Tibial artery (tissue), 4 donors: ENCODE measurements at regions not wholly inside any gene's neighbourhood (a gene's known extent, or its start where the extent isn't known, plus 50 kb on each side); places are given as distances from the start of the nearest gene placed in this dataset.

ENCODE experiments used
- DNase-seq, 2 donors: peaks; one replicate each; pipeline ENCODE4 v3.0.0-alpha.2; 2019
- H3K27ac ChIP-seq, 2 donors: fragments of 200-600 bp; sonication (generic) in 1 of 2; 1 replicate in 1 of 2; 2 replicates in 1 of 2; pipeline ENCODE4 v1.5.1; 2018 to 2019; ENCODE audit warnings: mild to moderate bottlenecking in 1 of 2
- H3K27me3 ChIP-seq, 2 donors: fragments of 200-600 bp; sonication (generic) in 1 of 2; one replicate each; pipeline versions ENCODE4 v1.5.1 to v1.6.0; 2016 to 2019
- H3K36me3 ChIP-seq, 3 donors: fragments of 200-600 bp; sonication (generic) in 2 of 3; one replicate each; pipeline ENCODE4 v1.5.1; 2016 to 2019; ENCODE audit warnings: mild to moderate bottlenecking in 2 of 3
- H3K4me1 ChIP-seq, 4 donors: fragments of 200-600 bp; sonication (generic) in 2 of 4; 1 replicate in 3 of 4; 2 replicates in 1 of 4; pipeline ENCODE4 v1.5.1; 2016 to 2019
- H3K4me3 ChIP-seq, 2 donors: fragments of 200-600 bp; sonication (generic) in 1 of 2; 1 replicate in 1 of 2; 2 replicates in 1 of 2; pipeline ENCODE4 v1.5.1; 2018 to 2019; ENCODE audit warnings: mild to moderate bottlenecking in 2 of 2
- H3K9me3 ChIP-seq, 3 donors: fragments of 200-600 bp; sonication (generic) in 1 of 3; one replicate each; pipeline ENCODE4 v1.5.1; 2016 to 2019
- intact Hi-C: fragments of 100-400 bp; cut with DNase I; formaldehyde crosslinking; loops from one replicate; pipeline ENCODE4 v1.15.0; 2023; ENCODE audit warnings: low total_unique reads
- TF ChIP-seq, protein P1 (sequence below), 2 experiments: fragments of 200-600 bp in 1 of 2; fragments of 450-650 bp in 1 of 2; IDR thresholded peaks; one replicate each; pipeline ENCODE4 v1.5.1; 2017 to 2019; ENCODE audit warnings: antibody characterized with exemption in 2 of 2, mild to moderate bottlenecking in 1 of 2, moderate library complexity in 1 of 2

DNA sequence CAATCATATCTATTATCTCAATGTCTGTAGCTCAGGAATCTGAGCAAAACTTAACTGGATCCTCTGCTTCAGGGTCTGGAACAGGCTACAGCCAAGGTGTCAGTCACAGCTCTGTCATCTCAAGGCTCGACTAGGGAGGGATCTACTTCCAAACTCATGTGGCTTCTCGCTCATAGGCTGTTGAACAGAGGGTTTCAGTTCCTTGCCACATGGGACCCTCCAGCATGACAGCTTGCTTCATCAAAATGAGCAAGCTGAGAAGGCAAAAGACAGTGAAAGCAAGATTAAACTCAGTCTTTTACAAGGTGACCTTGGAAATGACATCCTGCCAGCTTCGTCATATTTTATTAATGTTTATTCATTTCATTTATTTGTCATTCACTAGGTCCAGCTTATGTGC is 111.7 kb downstream of the GADD45G start:
- H3K27ac ChIP-seq = no peak overlapping the region
- no peaks in the 10 kb centered on the region for H3K36me3 ChIP-seq
- intact Hi-C loops = loop anchor here (10.0 kb wide), 1 partner anchor 118 kb away; no protein-coding TSS in a partner anchor

DNA sequence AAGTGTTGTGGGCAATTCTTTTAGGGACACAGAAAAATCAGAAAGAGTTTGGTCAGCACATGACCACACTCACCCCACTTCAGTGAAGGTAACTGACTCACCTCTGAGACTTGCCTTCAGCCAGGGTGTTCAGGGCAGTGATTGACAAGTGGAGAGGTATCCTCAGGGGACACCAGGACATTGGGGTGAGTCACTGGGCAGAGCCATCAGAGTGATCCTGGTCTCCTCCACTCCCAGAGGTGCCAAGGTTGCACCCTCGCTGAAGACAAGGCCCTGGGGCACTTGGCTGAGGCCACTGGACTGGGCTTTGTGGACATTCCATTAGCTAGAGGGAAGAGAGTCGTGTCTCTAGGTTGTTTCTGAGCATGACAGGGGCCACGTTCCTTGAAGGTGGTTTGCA is 113.4 kb downstream of the GADD45G start:
- Histone ChIP-seq H3K27ac (no peak overlapping the region), H3K4me1 (no peaks in the 10 kb centered on the region), H3K36me3 (no peaks in the 10 kb centered on the region), H3K27me3 (no peaks in the 10 kb centered on the region), H3K9me3 (no peaks in the 10 kb centered on the region), H3K4me3 (no peak overlapping the region)
- DNase-seq = no peak
- TF ChIP-seq, protein P1, sequence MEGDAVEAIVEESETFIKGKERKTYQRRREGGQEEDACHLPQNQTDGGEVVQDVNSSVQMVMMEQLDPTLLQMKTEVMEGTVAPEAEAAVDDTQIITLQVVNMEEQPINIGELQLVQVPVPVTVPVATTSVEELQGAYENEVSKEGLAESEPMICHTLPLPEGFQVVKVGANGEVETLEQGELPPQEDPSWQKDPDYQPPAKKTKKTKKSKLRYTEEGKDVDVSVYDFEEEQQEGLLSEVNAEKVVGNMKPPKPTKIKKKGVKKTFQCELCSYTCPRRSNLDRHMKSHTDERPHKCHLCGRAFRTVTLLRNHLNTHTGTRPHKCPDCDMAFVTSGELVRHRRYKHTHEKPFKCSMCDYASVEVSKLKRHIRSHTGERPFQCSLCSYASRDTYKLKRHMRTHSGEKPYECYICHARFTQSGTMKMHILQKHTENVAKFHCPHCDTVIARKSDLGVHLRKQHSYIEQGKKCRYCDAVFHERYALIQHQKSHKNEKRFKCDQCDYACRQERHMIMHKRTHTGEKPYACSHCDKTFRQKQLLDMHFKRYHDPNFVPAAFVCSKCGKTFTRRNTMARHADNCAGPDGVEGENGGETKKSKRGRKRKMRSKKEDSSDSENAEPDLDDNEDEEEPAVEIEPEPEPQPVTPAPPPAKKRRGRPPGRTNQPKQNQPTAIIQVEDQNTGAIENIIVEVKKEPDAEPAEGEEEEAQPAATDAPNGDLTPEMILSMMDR (IDR thresholded peaks at IDR 0.05) = no peak
- intact Hi-C loops = loop anchor here (10.0 kb wide), 1 partner anchor 117 kb away; no protein-coding TSS in a partner anchor

More for the DNA sequence above, 111.7 kb downstream of the GADD45G start:
- TF ChIP-seq, protein P1 (IDR thresholded peaks at IDR 0.05) = no peak
- DNase-seq = no peak
- no peaks in the 10 kb centered on the region for H3K9me3 ChIP-seq
- no peaks in the 10 kb centered on the region for H3K27me3 ChIP-seq
- H3K4me3 ChIP-seq = no peak overlapping the region
- no peaks in the 10 kb centered on the region for H3K4me1 ChIP-seq

DNA sequence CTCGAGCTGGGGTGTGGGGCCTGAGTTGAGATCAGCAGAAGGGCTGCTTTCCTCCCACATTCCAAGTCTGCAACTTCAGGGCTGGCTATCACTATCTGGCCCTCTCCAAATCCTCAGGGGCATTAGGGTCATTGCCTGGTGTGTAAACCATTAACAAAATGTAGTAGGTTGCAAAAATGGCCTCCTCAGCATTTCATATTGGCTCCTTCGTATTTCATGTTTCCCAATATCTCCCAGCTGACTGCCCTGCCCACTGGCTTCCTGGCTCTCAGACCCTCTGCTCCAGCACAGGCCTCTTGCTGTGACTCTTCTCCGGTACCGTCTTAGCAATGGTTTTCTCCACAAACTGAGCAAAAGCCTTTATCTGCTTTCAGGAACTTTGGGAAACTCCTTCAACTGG is 113.8 kb downstream of the GADD45G start:
- H3K27me3 ChIP-seq = no peaks in the 10 kb centered on the region
- no peak for DNase-seq
- H3K4me1 ChIP-seq = no peaks in the 10 kb centered on the region
- H3K4me3 ChIP-seq = no peak overlapping the region
- H3K36me3 ChIP-seq = no peaks in the 10 kb centered on the region
- no peaks in the 10 kb centered on the region for H3K9me3 ChIP-seq
- TF ChIP-seq, protein P1 (IDR thresholded peaks at IDR 0.05) = no peak
- no peak overlapping the region for H3K27ac ChIP-seq
- intact Hi-C loops = loop anchor here (10.0 kb wide), 1 partner anchor 116 kb away; no protein-coding TSS in a partner anchor

DNA sequence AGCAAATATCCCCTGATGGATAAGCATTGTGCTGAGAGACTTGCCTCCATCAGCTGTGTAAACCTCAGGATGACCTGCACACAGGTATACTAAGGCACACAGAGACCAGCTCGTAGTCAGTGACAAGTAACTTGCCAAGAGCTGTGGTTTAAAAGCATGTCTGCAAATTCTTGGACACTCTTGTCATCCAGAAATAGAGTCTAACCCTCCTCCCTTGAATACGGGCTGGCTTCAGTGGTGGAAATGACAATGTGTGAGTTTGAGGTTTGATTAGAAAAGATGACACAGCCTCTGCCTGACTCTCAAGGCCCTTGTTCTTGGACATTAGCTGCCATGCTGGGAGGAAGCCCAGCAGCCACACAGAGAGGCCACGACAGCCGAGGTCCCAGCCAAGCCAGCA is 114.4 kb downstream of the GADD45G start:
- no peak overlapping the region for H3K27ac ChIP-seq
- H3K4me1 ChIP-seq = no peaks in the 10 kb centered on the region
- TF ChIP-seq, protein P1 (IDR thresholded peaks at IDR 0.05) = no peak
- H3K9me3 ChIP-seq = no peaks in the 10 kb centered on the region
- intact Hi-C loops = loop anchor here (10.0 kb wide), 1 partner anchor 116 kb away; no protein-coding TSS in a partner anchor
- H3K27me3 ChIP-seq = no peaks in the 10 kb centered on the region
- DNase-seq = no peak
- H3K36me3 ChIP-seq = no peaks in the 10 kb centered on the region
- H3K4me3 ChIP-seq = no peak overlapping the region

DNA sequence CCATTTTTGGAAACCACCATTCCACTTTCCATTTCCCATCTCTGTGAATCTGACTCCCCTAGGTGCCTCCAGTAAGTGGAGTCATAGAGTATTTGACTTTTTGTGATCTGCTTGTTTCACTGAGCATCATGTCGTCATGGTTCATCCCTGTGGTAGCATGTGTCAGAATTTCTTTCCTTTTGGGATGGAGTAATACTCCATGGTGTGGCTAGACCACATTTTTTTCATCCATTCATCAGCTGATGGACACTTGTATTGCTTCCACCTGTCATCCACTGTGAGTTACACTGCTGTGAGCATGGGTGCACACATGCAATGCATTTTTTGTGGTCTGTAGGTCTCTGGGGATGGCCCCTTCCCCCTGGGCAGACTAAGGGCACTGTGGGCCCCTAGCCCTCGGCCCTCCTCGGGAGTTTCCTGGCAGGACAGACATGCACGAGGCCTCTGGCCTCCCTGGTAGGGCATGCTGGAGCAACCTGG is 115.9 kb downstream of the GADD45G start:
- Histone ChIP-seq H3K27ac (no peak overlapping the region), H3K9me3 (no peaks in the 10 kb centered on the region), H3K4me1 (no peaks in the 10 kb centered on the region), H3K4me3 (no peak overlapping the region), H3K27me3 (no peaks in the 10 kb centered on the region), H3K36me3 (no peaks in the 10 kb centered on the region)
- intact Hi-C loops = no loop called here
- DNase-seq = no peak
- TF ChIP-seq, protein P1 (IDR thresholded peaks at IDR 0.05) = no peak
